ENCODE measurements at regions not wholly inside any gene's neighbourhood (a gene's known extent, or its start where the extent isn't known, plus 50 kb on each side); places are given as distances from the start of the nearest gene placed in this dataset.

DNA sequence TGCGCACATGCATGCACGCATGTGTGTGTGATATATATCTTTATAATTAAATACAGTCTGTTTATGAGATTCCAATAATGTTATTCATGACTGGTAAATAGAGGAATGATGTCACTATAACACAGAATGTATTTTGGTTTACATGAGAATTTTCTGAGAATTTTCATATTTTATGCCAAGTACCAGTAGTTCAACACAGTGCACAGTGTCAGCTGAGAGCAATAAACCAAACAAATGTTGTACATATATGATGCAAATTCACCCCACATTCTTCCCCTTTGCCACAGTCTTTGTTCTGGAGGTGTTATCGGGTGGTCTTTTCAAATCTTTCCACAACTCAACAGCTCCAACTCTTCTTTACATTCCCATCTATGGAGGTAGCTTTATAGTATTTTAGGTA is 462.2 kb upstream of the GRM3 start:
- ATAC-seq (ENCODE audit: low FRiP score): no peak
- no peak for DNase-seq (ENCODE audit: low spot score)
- TF ChIP-seq, protein P1, sequence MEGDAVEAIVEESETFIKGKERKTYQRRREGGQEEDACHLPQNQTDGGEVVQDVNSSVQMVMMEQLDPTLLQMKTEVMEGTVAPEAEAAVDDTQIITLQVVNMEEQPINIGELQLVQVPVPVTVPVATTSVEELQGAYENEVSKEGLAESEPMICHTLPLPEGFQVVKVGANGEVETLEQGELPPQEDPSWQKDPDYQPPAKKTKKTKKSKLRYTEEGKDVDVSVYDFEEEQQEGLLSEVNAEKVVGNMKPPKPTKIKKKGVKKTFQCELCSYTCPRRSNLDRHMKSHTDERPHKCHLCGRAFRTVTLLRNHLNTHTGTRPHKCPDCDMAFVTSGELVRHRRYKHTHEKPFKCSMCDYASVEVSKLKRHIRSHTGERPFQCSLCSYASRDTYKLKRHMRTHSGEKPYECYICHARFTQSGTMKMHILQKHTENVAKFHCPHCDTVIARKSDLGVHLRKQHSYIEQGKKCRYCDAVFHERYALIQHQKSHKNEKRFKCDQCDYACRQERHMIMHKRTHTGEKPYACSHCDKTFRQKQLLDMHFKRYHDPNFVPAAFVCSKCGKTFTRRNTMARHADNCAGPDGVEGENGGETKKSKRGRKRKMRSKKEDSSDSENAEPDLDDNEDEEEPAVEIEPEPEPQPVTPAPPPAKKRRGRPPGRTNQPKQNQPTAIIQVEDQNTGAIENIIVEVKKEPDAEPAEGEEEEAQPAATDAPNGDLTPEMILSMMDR (IDR thresholded peaks at IDR 0.05): no peak

- ATAC-seq (ENCODE audit: low FRiP score): no peak
- DNase-seq (ENCODE audit: low spot score): no peak
- TF ChIP-seq, protein P1 (IDR thresholded peaks at IDR 0.05): no peak
Measured at GRCh38 chr7:86164827-86165226, 478.9 kb upstream of the GRM3 start.

DNA sequence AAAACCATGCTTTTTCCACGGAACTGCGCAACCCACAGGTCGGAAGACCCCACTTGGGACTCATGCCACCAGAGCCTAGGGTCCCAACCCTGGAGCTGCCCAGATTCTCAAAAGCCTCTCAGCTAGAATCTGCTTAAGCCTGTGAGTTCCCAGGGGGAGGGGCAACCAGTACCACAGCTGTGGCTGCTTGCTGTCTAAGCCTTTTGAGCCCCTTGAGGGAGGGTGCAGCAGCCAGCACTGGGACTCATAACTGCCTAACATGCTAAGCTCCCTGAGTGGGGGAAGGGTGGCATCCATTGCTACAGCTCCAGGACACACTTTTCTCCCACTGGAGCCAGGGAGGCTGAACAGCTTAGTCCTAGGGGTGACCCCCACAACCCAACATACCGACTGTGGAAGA is 485.6 kb upstream of the GRM3 start:
- no peak for ATAC-seq (ENCODE audit: low FRiP score)
- TF ChIP-seq, protein P1 (IDR thresholded peaks at IDR 0.05): no peak
- no peak for DNase-seq (ENCODE audit: low spot score)

GRCh38 chr7:86155623-86156022 is 488.1 kb upstream of the GRM3 start:
- ATAC-seq (ENCODE audit: low FRiP score): no peak
- DNase-seq (ENCODE audit: low spot score): no peak
- TF ChIP-seq, protein P1 (IDR thresholded peaks at IDR 0.05): no peak

- TF ChIP-seq, protein P1 (IDR thresholded peaks at IDR 0.05): no peak
- no peak for DNase-seq (ENCODE audit: low spot score)
- no peak for ATAC-seq (ENCODE audit: low FRiP score)
Measured at GRCh38 chr7:86152926-86153325, 490.8 kb upstream of the GRM3 start.

DNA sequence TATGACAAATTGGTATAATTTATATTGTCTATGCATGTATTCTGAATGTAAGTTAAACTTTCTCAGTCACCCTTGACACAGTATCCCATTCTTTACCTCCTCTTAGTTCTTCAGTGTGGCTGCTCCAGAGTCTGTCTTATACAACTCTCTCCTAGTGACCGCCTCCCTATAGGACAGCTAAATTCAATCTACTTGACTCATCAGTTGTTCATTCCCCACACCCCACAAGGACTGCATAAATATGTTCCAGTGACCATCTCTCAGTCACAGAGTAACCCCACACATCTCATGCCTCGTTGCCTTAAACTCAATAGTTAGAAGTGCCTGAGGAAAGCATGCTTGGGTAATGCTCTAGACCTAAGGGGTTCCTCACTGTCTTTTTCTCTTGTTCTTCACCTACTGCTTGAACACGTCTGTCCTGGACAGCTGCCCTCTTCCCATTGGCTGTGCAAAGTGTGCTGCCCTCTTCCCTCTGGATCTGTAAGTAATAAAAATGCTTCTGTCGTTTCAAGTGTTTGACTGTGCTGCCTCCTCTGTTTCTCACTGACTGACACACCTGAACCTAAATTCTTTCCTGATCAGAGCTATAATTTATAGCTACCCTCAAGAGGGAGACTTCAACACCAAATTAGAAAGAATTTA is 494.6 kb upstream of the GRM3 start:
- TF ChIP-seq, protein P1 (IDR thresholded peaks at IDR 0.05): no peak
- DNase-seq (ENCODE audit: low spot score) (no peak), ATAC-seq (ENCODE audit: low FRiP score) (no peak)

GRCh38 chr7:86148501-86148900 is 495.2 kb upstream of the GRM3 start:
- TF ChIP-seq, protein P1 (IDR thresholded peaks at IDR 0.05): no peak
- ATAC-seq (ENCODE audit: low FRiP score): no peak
- no peak for DNase-seq (ENCODE audit: low spot score)
